Skin of body (tissue), 1 donor: ENCODE measurements at regions not wholly inside any gene's neighbourhood (a gene's known extent, or its start where the extent isn't known, plus 50 kb on each side); places are given as distances from the start of the nearest gene placed in this dataset.
"Not testable (repeated sequence)": the region's sequence is repeated elsewhere in the genome, so short reads cannot be mapped to it uniquely, and the experiment has no call there.

Source experiments
- DNase-seq: peaks from one replicate; lab custom pipeline; 2025; lab: John Stamatoyannopoulos, UW

GRCh38 chr1:214141486-214141885, 139.5 kb upstream of the SMYD2 start:
- no peak for DNase-seq

- no peak for DNase-seq
Measured at GRCh38 chr1:214143006-214143992, 137.7 kb upstream of the SMYD2 start.

GRCh38 chr1:214144521-214144920, 136.4 kb upstream of the SMYD2 start:
- not testable (repeated sequence) for DNase-seq

- DNase-seq: no peak
Measured at GRCh38 chr1:214146523-214146922, 134.4 kb upstream of the SMYD2 start.

- no peak for DNase-seq
Measured at GRCh38 chr1:214154596-214155292, 126.2 kb upstream of the SMYD2 start.

GRCh38 chr1:214155987-214156625, 124.9 kb upstream of the SMYD2 start:
- DNase-seq: no peak

- DNase-seq: no peak
Measured at GRCh38 chr1:214164173-214164572, 116.8 kb upstream of the SMYD2 start.

- no peak for DNase-seq
Measured at GRCh38 chr1:214165850-214166374, 115.0 kb upstream of the SMYD2 start.

GRCh38 chr1:214174508-214175199, 106.3 kb upstream of the SMYD2 start:
- DNase-seq: no peak

- DNase-seq: no peak
Measured at GRCh38 chr1:214178102-214178501, 102.9 kb upstream of the SMYD2 start.

- DNase-seq: no peak
Measured at GRCh38 chr1:214184992-214185391, 96.0 kb upstream of the SMYD2 start.

GRCh38 chr1:214186103-214186824, 94.7 kb upstream of the SMYD2 start:
- no peak for DNase-seq

GRCh38 chr1:214187121-214187900, 93.6 kb upstream of the SMYD2 start:
- no peak for DNase-seq

GRCh38 chr1:214187933-214188332, 93.0 kb upstream of the SMYD2 start:
- no peak for DNase-seq

GRCh38 chr1:214188835-214189234, 92.1 kb upstream of the SMYD2 start:
- DNase-seq: no peak

- no peak for DNase-seq
Measured at GRCh38 chr1:214192825-214193643, 87.9 kb upstream of the SMYD2 start.

- no peak for DNase-seq
Measured at GRCh38 chr1:214193691-214194090, 87.3 kb upstream of the SMYD2 start.

GRCh38 chr1:214198571-214198970, 82.4 kb upstream of the SMYD2 start:
- DNase-seq: no peak

- DNase-seq: no peak
Measured at GRCh38 chr1:214199585-214199984, 81.4 kb upstream of the SMYD2 start.
